ENCODE measurements at regions not wholly inside any gene's neighbourhood (a gene's known extent, or its start where the extent isn't known, plus 50 kb on each side); places are given as distances from the start of the nearest gene placed in this dataset.

DNA sequence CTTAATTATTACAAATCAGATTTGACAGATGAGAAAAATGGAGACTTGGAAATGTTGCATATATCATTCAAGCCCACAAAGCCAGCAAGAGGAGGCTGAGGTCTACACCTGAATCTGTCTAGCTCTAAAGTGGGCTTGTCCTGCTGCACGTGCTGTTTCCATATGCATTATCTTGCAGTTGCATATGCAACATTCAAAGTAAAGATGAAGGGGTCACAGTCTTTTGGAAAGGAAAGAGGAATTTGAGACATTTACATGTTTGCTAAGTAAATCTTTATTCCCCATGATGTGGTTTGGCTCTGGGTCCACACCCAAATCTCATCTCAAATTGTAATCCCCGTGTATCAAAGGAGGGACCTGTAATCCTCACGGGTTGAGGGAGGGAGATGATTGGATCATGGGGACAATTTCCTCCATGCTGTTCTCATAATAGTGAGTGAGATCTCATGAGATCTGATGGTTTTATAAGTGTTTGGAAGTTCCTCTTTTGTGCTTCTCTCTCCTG, 98.3 kb downstream of the BACH1 start:
- H3K36me3 ChIP-seq = no peaks in the 10 kb centered on the region
- no peaks in the 10 kb centered on the region for H3K27me3 ChIP-seq
- no peaks in the 10 kb centered on the region for H3K4me1 ChIP-seq
- H3K27ac ChIP-seq = no peak overlapping the region
- no peaks in the 10 kb centered on the region for H3K9me3 ChIP-seq
- no peak overlapping the region for H3K4me3 ChIP-seq (replicated peaks in 1 of 3)
- intact Hi-C loops (cut with DNase I) = no loop called here
- 88 to 93% methylated on average over 3 of the region's 3 CpGs for WGBS, 2 donors
- DNase-seq = no peak
- no peak for TF ChIP-seq POLR2A (IDR thresholded peaks at IDR 0.05)
- TF ChIP-seq, protein P1, sequence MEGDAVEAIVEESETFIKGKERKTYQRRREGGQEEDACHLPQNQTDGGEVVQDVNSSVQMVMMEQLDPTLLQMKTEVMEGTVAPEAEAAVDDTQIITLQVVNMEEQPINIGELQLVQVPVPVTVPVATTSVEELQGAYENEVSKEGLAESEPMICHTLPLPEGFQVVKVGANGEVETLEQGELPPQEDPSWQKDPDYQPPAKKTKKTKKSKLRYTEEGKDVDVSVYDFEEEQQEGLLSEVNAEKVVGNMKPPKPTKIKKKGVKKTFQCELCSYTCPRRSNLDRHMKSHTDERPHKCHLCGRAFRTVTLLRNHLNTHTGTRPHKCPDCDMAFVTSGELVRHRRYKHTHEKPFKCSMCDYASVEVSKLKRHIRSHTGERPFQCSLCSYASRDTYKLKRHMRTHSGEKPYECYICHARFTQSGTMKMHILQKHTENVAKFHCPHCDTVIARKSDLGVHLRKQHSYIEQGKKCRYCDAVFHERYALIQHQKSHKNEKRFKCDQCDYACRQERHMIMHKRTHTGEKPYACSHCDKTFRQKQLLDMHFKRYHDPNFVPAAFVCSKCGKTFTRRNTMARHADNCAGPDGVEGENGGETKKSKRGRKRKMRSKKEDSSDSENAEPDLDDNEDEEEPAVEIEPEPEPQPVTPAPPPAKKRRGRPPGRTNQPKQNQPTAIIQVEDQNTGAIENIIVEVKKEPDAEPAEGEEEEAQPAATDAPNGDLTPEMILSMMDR (IDR thresholded peaks at IDR 0.05) = no peak

DNA sequence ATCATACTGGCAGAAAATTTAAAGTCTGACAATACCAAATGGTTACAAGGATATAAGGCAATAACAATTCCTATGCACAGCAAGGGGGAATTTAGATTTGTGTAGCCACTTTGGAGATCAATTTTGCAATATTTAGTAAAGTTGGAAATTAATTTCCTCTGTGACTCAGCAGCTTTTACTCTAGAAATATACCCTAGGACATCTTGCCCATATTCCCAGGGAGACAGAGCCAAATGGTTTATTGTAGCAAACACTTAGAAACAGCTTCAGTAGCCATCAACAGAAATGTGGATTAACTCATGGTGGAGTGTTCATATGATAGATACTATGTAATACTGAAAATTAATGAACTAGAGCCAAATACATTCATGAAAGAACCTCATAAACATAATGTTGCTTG, 104.6 kb downstream of the BACH1 start:
- no peaks in the 10 kb centered on the region for H3K27me3 ChIP-seq
- no peaks in the 10 kb centered on the region for H3K9me3 ChIP-seq
- intact Hi-C loops (cut with DNase I) = no loop called here
- H3K27ac ChIP-seq = no peak overlapping the region
- no peak for DNase-seq
- TF ChIP-seq, protein P1 (IDR thresholded peaks at IDR 0.05) = no peak
- no peak for TF ChIP-seq POLR2A (IDR thresholded peaks at IDR 0.05)
- no peaks in the 10 kb centered on the region for H3K4me1 ChIP-seq
- H3K4me3 ChIP-seq (replicated peaks in 1 of 3) = no peak overlapping the region
- H3K36me3 ChIP-seq = no peaks in the 10 kb centered on the region

DNA sequence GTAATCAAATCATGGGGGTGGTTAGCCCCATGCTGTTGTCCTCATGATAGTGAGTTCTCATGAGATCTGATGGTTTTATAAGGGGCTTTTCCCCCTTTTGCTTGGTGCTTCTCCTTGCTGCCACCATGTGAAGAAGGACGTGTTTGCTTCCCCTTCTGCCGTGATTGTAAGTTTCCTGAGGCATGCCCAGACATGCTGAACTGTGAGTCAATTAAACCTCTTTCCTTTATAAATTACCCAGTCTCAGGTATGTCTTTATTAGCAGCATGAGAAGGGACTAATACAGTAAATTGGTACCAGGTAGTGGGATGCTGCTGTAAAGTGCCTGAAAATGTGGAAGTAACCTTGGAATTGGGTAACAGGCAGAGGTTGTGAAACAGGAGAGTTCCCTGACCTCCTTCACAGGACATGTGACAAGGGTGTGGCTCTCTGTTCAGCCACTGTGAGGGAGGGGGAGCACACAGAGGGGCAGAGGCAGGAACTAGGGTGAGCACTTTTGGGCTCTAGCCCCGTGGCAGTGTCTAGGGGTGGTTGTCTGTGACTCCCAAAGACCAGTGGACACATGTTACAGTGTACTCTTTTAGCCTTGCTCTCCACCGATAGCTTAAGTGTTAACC, 105.3 kb downstream of the BACH1 start:
- DNase-seq = no peak
- Histone ChIP-seq H3K4me1 (no peaks in the 10 kb centered on the region), H3K9me3 (no peaks in the 10 kb centered on the region), H3K27ac (no peak overlapping the region), H3K27me3 (no peaks in the 10 kb centered on the region), H3K36me3 (no peaks in the 10 kb centered on the region), H3K4me3 (replicated peaks in 1 of 3) (no peak overlapping the region)
- TF ChIP-seq, protein P1 (IDR thresholded peaks at IDR 0.05) = no peak
- TF ChIP-seq POLR2A (IDR thresholded peaks at IDR 0.05) = no peak
- WGBS, 2 donors = 88 to 93% methylated on average over 4 of the region's 4 CpGs
- intact Hi-C loops (cut with DNase I) = no loop called here

DNA sequence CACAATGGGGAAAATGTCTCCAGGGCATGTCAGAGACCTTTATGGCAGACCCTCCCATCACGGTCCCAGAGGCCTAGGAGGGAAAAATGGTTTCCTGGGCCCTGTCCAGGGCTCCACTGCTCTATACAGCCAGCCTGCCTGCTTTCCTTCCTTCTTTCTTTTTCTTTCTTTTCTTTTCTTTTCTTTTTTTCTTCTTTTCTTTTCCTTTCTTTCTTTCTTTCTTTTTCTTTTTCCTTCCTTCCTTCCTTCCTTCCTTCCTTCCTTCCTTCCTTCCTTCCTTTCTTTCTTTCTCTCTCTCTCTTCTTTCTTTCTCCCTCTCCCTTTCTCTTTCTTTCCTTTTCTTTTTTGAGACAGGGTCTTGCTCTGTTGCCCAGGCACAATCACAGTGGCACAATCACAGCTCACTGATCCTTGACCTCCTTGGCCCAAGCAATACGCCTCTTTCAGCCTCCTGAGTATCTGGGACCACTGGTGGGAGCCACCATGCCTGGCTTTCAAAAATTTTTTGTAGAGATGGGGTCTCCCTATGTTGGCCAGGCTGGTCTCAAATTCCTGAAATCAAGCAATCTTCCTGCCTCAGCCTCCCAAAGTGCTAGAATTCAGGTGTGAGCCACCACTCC, 106.9 kb downstream of the BACH1 start:
- WGBS, 2 donors = 87 to 93% methylated on average over 2 of the region's 2 CpGs
- no peak overlapping the region for H3K27ac ChIP-seq
- no peaks in the 10 kb centered on the region for H3K4me1 ChIP-seq
- TF ChIP-seq POLR2A (IDR thresholded peaks at IDR 0.05) = no peak
- TF ChIP-seq, protein P1 (IDR thresholded peaks at IDR 0.05) = no peak
- no peaks in the 10 kb centered on the region for H3K9me3 ChIP-seq
- no peaks in the 10 kb centered on the region for H3K27me3 ChIP-seq
- H3K36me3 ChIP-seq = no peaks in the 10 kb centered on the region
- intact Hi-C loops (cut with DNase I) = no loop called here
- no peak for DNase-seq
- no peak overlapping the region for H3K4me3 ChIP-seq (replicated peaks in 1 of 3)

DNA sequence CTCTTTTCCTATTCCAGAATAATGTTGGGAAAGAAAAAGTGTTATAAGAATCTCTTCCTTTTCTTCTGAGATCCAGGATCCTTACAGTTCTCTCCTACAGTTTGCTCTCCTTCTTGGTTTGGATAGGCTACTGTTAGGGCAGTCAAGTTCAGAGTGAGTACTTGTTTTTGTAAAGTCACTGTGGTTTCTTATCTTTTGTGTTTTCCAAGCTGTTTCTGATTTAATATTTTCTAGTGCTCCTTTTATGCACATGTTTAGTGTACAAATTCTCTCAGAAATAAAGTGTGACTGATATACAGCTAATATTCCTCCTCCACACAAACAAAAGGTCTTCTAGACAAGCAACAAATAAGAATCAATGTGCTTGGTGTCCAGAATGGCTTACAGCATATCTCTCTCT, 107.7 kb downstream of the BACH1 start:
- Histone ChIP-seq H3K4me1 (no peaks in the 10 kb centered on the region), H3K4me3 (replicated peaks in 1 of 3) (no peak overlapping the region), H3K9me3 (no peaks in the 10 kb centered on the region), H3K36me3 (no peaks in the 10 kb centered on the region), H3K27me3 (no peaks in the 10 kb centered on the region), H3K27ac (no peak overlapping the region)
- TF ChIP-seq POLR2A (IDR thresholded peaks at IDR 0.05) = no peak
- TF ChIP-seq, protein P1 (IDR thresholded peaks at IDR 0.05) = no peak
- intact Hi-C loops (cut with DNase I) = no loop called here
- no peak for DNase-seq

Measured in thyroid gland (tissue), 4 donors.